SHP77 treated with DMSO at 0.1 percent for 48 hours (cell line): ENCODE measurements at regions not wholly inside any gene's neighbourhood (a gene's known extent, or its start where the extent isn't known, plus 50 kb on each side); places are given as distances from the start of the nearest gene placed in this dataset.
"Not testable (repeated sequence)": the region's sequence is repeated elsewhere in the genome, so short reads cannot be mapped to it uniquely, and the experiment has no call there.

Experiments used
- DNase-seq: peaks from one replicate; lab custom pipeline; 2025; lab: John Stamatoyannopoulos, UW

- DNase-seq: no peak
Measured at GRCh38 chr18:41899535-41899934, 55.5 kb upstream of the PIK3C3 start.

- DNase-seq: no peak
Measured at GRCh38 chr18:41893432-41893831, 61.6 kb upstream of the PIK3C3 start.

GRCh38 chr18:41887100-41887499, 67.9 kb upstream of the PIK3C3 start:
- no peak for DNase-seq

GRCh38 chr18:41886126-41886807, 68.8 kb upstream of the PIK3C3 start:
- DNase-seq: no peak

GRCh38 chr18:41881285-41881684, 73.7 kb upstream of the PIK3C3 start:
- no peak for DNase-seq

- no peak for DNase-seq
Measured at GRCh38 chr18:41879256-41879655, 75.8 kb upstream of the PIK3C3 start.

- no peak for DNase-seq
Measured at GRCh38 chr18:41875094-41875780, 79.8 kb upstream of the PIK3C3 start.

GRCh38 chr18:41873730-41874129, 81.3 kb upstream of the PIK3C3 start:
- DNase-seq: no peak

- DNase-seq: no peak
Measured at GRCh38 chr18:41872206-41872605, 82.8 kb upstream of the PIK3C3 start.

- DNase-seq: no peak
Measured at GRCh38 chr18:41871229-41872000, 83.6 kb upstream of the PIK3C3 start.

GRCh38 chr18:41870817-41871216, 84.2 kb upstream of the PIK3C3 start:
- DNase-seq: no peak

GRCh38 chr18:41870191-41870590, 84.8 kb upstream of the PIK3C3 start:
- no peak for DNase-seq

GRCh38 chr18:41865796-41866195, 89.2 kb upstream of the PIK3C3 start:
- not testable (repeated sequence) for DNase-seq

GRCh38 chr18:41864216-41864615, 90.8 kb upstream of the PIK3C3 start:
- DNase-seq: no peak

- no peak for DNase-seq
Measured at GRCh38 chr18:41862921-41863320, 92.1 kb upstream of the PIK3C3 start.

- no peak for DNase-seq
Measured at GRCh38 chr18:41860987-41861386, 94.0 kb upstream of the PIK3C3 start.

- no peak for DNase-seq
Measured at GRCh38 chr18:41858761-41859555, 96.1 kb upstream of the PIK3C3 start.

GRCh38 chr18:41853280-41853679, 101.8 kb upstream of the PIK3C3 start:
- DNase-seq: no peak

GRCh38 chr18:41850781-41851180, 104.3 kb upstream of the PIK3C3 start:
- DNase-seq: no peak

- DNase-seq: no peak
Measured at GRCh38 chr18:41849632-41850031, 105.4 kb upstream of the PIK3C3 start.

GRCh38 chr18:41845563-41845962, 109.5 kb upstream of the PIK3C3 start:
- DNase-seq: no peak

- DNase-seq: no peak
Measured at GRCh38 chr18:41842886-41843285, 112.1 kb upstream of the PIK3C3 start.
